ENCODE measurements at regions not wholly inside any gene's neighbourhood (a gene's known extent, or its start where the extent isn't known, plus 50 kb on each side); places are given as distances from the start of the nearest gene placed in this dataset.

- TF ChIP-seq CTCF (IDR thresholded peaks at IDR 0.05; ENCODE audit: borderline replicate concordance): no peak
- Histone ChIP-seq H3K27ac (replicated peaks) (no peak overlapping the region), H3K4me3 (no peak overlapping the region), H3K9me3 (replicated peaks) (no peaks in the 10 kb centered on the region), H3K4me1 (no peaks in the 10 kb centered on the region), H3K36me3 (no peaks in the 10 kb centered on the region), H3K27me3 (ENCODE audit: low read depth) (peaks cover 6% of the 10 kb centered on the region)
- intact Hi-C loops (cut with micrococcal nuclease): no loop called here
- DNase-seq: no peak
Observed at GRCh38 chr4:108311313-108311712, 142.6 kb upstream of the LEF1 start.

GRCh38 chr4:108303488-108304177 lies 134.9 kb upstream of the LEF1 start:
- intact Hi-C loops (cut with micrococcal nuclease): no loop called here
- TF ChIP-seq CTCF (IDR thresholded peaks at IDR 0.05; ENCODE audit: borderline replicate concordance): no peak
- no peak for DNase-seq
- H3K9me3 ChIP-seq (replicated peaks): no peaks in the 10 kb centered on the region
- no peaks in the 10 kb centered on the region for H3K4me1 ChIP-seq
- no peaks in the 10 kb centered on the region for H3K27me3 ChIP-seq (ENCODE audit: low read depth)
- H3K27ac ChIP-seq (replicated peaks): no peak overlapping the region
- H3K36me3 ChIP-seq: no peaks in the 10 kb centered on the region
- no peak overlapping the region for H3K4me3 ChIP-seq

DNA sequence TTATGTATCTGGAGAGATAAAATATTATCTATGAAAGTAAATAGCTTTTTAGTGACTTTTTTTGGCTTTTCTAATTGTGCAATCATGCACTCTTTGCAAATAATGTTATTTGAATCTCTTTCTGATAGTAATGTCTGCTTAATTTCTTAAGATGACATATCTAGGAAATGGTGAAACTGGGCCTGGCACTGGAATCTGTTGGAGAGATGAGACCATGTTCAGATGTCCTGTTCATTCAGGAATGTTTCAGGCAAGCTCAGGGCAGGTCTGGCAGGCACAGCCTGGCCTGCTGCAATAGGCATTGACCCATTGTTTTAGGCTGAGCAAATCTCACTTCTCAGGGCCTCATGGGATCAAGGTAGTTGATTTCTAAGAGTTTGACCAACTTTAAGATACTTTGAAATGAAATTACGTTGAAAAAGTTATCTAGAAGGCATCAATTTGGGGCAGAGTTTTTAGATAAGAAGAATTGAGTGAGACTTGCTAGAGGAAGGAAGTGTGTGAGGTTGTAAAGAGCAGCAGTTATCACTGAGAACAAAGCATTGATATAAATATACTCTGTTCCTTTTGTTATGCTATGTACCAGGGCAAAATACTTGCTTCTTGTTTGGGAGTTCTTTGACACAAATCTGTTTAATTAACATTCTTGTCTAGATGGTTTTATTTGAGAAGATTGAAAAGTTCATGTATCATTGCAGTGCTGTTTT lies 133.0 kb upstream of the LEF1 start:
- Histone ChIP-seq H3K9me3 (replicated peaks) (no peaks in the 10 kb centered on the region), H3K27ac (replicated peaks) (no peak overlapping the region), H3K4me3 (no peak overlapping the region), H3K36me3 (no peaks in the 10 kb centered on the region), H3K27me3 (ENCODE audit: low read depth) (no peaks in the 10 kb centered on the region), H3K4me1 (no peaks in the 10 kb centered on the region)
- TF ChIP-seq CTCF (IDR thresholded peaks at IDR 0.05; ENCODE audit: borderline replicate concordance): no peak
- DNase-seq: no peak
- intact Hi-C loops (cut with micrococcal nuclease): no loop called here

DNA sequence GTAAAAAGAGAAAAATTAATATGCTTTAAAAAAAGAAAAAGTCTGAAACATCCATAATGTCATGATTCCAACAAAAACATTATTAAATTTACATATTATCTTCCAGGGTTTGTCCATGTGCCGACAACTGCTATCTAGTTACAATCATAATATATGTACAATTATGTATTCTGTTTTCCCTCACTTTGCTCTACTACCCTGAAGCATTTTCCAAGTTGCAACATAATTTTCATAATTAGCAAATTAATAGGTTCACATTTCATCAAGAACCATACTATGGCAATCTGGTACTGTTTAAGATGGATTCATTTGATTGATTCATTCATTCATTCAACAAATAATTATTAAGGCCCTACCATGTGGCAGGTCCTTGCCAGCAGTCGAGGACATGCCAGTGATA lies 128.9 kb upstream of the LEF1 start:
- no peaks in the 10 kb centered on the region for H3K4me1 ChIP-seq
- DNase-seq: no peak
- no peaks in the 10 kb centered on the region for H3K27me3 ChIP-seq (ENCODE audit: low read depth)
- H3K4me3 ChIP-seq: no peak overlapping the region
- no peaks in the 10 kb centered on the region for H3K36me3 ChIP-seq
- no peaks in the 10 kb centered on the region for H3K9me3 ChIP-seq (replicated peaks)
- intact Hi-C loops (cut with micrococcal nuclease): no loop called here
- TF ChIP-seq CTCF (IDR thresholded peaks at IDR 0.05; ENCODE audit: borderline replicate concordance): no peak
- no peak overlapping the region for H3K27ac ChIP-seq (replicated peaks)

GRCh38 chr4:108292229-108292628 lies 123.5 kb upstream of the LEF1 start:
- H3K4me1 ChIP-seq: no peaks in the 10 kb centered on the region
- no peak overlapping the region for H3K27ac ChIP-seq (replicated peaks)
- no peak overlapping the region for H3K4me3 ChIP-seq
- no peaks in the 10 kb centered on the region for H3K36me3 ChIP-seq
- DNase-seq: no peak
- intact Hi-C loops (cut with micrococcal nuclease): no loop called here
- no peaks in the 10 kb centered on the region for H3K27me3 ChIP-seq (ENCODE audit: low read depth)
- H3K9me3 ChIP-seq (replicated peaks): no peaks in the 10 kb centered on the region
- TF ChIP-seq CTCF (IDR thresholded peaks at IDR 0.05; ENCODE audit: borderline replicate concordance): no peak

All from left ventricle myocardium inferior (tissue), 1 donor.